Kidney (tissue), 13 donors: ENCODE measurements at regions not wholly inside any gene's neighbourhood (a gene's known extent, or its start where the extent isn't known, plus 50 kb on each side); places are given as distances from the start of the nearest gene placed in this dataset.

Experiments used
- DNase-seq, 5 donors: peaks; one replicate each; pipeline ENCODE4 v3.0.0-alpha.2; 2013 to 2020
- FAIRE-seq: peaks from 2 replicates; lab custom pipeline; 2012; peaks lifted over from hg19 to GRCh38; lab: Jason Lieb, UNC
- H3K27ac ChIP-seq, 2 donors: one replicate each; pipeline ENCODE4 v1.7.0; 2013; ENCODE audit warnings: low read depth in 2 of 2, low read length in 2 of 2, inconsistent platforms in 1 of 2
- H3K27me3 ChIP-seq: one replicate; pipeline ENCODE4 v1.7.1; 2013; ENCODE audit warnings: low read length, inconsistent platforms; ENCODE audit not compliant: control insufficient read depth, insufficient read depth
- H3K36me3 ChIP-seq, 3 donors: one replicate each; pipeline versions ENCODE4 v1.7.0 to v1.7.1; 2013; ENCODE audit warnings: low read length in 3 of 3, control low read depth in 1 of 3, inconsistent platforms in 1 of 3; ENCODE audit not compliant: insufficient read depth in 3 of 3, control insufficient read depth in 2 of 3
- H3K4me1 ChIP-seq, 3 donors: one replicate each; pipeline versions ENCODE4 v1.7.0 to v1.7.1; 2013; ENCODE audit warnings: low read length in 3 of 3, inconsistent platforms in 1 of 3, low read depth in 1 of 3; ENCODE audit not compliant: control insufficient read depth in 2 of 3, insufficient read depth in 2 of 3
- H3K4me3 ChIP-seq, 3 donors: one replicate each; pipeline versions ENCODE4 v1.7.0 to v1.8.1; 2013; ENCODE audit warnings: low read length in 3 of 3, control low read depth in 1 of 3, inconsistent platforms in 1 of 3
- H3K9ac ChIP-seq, 3 donors: one replicate each; pipeline versions ENCODE4 v1.7.0 to v1.7.1; 2013; ENCODE audit warnings: low read length in 3 of 3, control low read depth in 1 of 3, inconsistent platforms in 1 of 3
- H3K9me3 ChIP-seq, 3 donors: one replicate each; pipeline versions ENCODE4 v1.7.0 to v1.7.1; 2013; ENCODE audit warnings: low read length in 3 of 3, control low read depth in 1 of 3, inconsistent platforms in 1 of 3; ENCODE audit not compliant: control insufficient read depth in 2 of 3, insufficient read depth in 1 of 3
- intact Hi-C: fragments of 100-400 bp; cut with DNase I; formaldehyde crosslinking; loops from one replicate; pipeline ENCODE4 v1.11.1; 2022
- TF ChIP-seq, protein P1 (sequence below): IDR thresholded peaks from 3 replicates; pipeline ENCODE4 v1.5.1; 2012; ENCODE audit warnings: mild to moderate bottlenecking, moderate library complexity, borderline replicate concordance; ENCODE audit not compliant: insufficient read depth; ENCODE audit errors: extremely low read depth
- donor health status: control.
- donor health status: control.
- donor health status: control.
- donor health status: control.
- donor health status: control.
- donor health status: DM: yes; HTN: yes; CAD: no.
- donor health status: Normal renal cell carcinoma (clear cell type).

DNA sequence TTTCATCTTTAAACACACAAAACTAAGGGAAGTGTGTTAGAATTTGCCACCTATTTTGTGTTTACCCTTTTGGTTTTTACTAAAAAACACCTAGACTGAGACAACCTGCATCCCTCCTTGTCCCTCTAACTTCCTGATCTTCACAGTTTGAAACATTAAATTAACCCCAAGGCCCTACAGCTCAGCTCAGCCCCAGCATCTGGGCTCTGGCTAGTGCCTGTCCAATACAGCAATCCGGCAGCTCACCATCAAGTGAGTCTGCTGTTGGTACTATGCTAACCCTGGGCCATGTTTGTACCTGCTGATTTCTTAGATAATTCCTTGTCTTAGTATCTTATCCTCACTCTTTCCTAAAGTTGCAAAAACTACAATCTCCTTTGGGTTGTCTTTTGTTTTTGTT lies 162.4 kb downstream of the DSEL start:
- Histone ChIP-seq H3K27me3 (no peaks in the 10 kb centered on the region), H3K36me3 (no peaks in the 10 kb centered on the region), H3K4me3 (no peak overlapping the region), H3K4me1 (no peaks in the 10 kb centered on the region), H3K9ac (no peak overlapping the region), H3K27ac (no peak overlapping the region), H3K9me3 (no peaks in the 10 kb centered on the region)
- DNase-seq (no peak), FAIRE-seq (no peak)
- intact Hi-C loops = no loop called here
- TF ChIP-seq, protein P1, sequence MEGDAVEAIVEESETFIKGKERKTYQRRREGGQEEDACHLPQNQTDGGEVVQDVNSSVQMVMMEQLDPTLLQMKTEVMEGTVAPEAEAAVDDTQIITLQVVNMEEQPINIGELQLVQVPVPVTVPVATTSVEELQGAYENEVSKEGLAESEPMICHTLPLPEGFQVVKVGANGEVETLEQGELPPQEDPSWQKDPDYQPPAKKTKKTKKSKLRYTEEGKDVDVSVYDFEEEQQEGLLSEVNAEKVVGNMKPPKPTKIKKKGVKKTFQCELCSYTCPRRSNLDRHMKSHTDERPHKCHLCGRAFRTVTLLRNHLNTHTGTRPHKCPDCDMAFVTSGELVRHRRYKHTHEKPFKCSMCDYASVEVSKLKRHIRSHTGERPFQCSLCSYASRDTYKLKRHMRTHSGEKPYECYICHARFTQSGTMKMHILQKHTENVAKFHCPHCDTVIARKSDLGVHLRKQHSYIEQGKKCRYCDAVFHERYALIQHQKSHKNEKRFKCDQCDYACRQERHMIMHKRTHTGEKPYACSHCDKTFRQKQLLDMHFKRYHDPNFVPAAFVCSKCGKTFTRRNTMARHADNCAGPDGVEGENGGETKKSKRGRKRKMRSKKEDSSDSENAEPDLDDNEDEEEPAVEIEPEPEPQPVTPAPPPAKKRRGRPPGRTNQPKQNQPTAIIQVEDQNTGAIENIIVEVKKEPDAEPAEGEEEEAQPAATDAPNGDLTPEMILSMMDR = no peak

DNA sequence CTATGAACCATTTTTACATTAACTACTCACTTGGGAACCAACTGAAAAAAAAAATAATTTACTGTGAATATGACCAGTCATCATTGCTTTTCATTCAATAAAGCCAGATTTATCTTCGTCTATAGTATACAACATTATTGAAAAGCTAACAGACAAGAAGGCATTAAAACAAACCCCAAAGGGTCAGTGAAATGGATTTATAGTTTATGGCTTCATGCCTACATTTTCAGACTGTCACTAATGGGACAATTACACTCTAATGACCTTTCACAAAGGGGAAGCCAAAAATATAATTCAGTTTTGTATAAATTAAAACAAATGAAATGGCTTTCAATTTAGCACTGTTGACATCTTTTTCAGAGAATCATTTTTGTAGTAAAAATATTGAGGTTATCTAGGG lies 169.1 kb downstream of the DSEL start:
- intact Hi-C loops = no loop called here
- no peaks in the 10 kb centered on the region for H3K27me3 ChIP-seq
- H3K27ac ChIP-seq = no peak overlapping the region
- no peaks in the 10 kb centered on the region for H3K4me1 ChIP-seq
- no peak overlapping the region for H3K9ac ChIP-seq
- TF ChIP-seq, protein P1 = no peak
- no peaks in the 10 kb centered on the region for H3K36me3 ChIP-seq
- no peak for FAIRE-seq
- H3K9me3 ChIP-seq = no peaks in the 10 kb centered on the region
- H3K4me3 ChIP-seq = no peak overlapping the region
- no peak for DNase-seq

GRCh38 chr18:67342159-67342558 lies 174.4 kb downstream of the DSEL start:
- Histone ChIP-seq H3K9me3 (no peaks in the 10 kb centered on the region), H3K4me1 (no peaks in the 10 kb centered on the region), H3K9ac (no peak overlapping the region), H3K27me3 (no peaks in the 10 kb centered on the region), H3K27ac (no peak overlapping the region), H3K36me3 (no peaks in the 10 kb centered on the region), H3K4me3 (no peak overlapping the region)
- DNase-seq = no peak
- TF ChIP-seq, protein P1 = no peak
- no peak for FAIRE-seq
- intact Hi-C loops = no loop called here

DNA sequence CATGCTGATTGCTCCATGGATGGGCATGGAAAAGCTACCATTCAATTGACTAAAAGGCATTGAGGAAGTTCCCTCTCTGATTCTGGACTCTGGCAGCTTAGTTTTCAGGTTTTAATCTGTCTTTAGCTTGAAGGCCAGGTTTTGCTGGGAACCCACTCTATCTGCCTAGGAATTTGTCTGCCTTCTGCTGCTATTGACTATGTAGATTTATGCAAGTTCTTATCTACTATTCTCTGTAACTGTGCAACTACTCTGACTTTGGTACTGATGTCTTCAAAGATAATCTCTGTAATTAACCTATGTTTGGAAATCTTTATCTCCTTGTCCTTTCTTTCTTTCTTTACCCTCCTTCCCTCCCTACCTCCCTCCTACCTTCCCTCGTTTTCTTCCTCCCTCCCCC lies 178.8 kb downstream of the DSEL start:
- intact Hi-C loops = no loop called here
- no peak for FAIRE-seq
- no peak overlapping the region for H3K9ac ChIP-seq
- no peak overlapping the region for H3K4me3 ChIP-seq
- no peak for DNase-seq
- no peaks in the 10 kb centered on the region for H3K36me3 ChIP-seq
- H3K9me3 ChIP-seq = no peaks in the 10 kb centered on the region
- H3K4me1 ChIP-seq = no peaks in the 10 kb centered on the region
- H3K27me3 ChIP-seq = no peaks in the 10 kb centered on the region
- no peak overlapping the region for H3K27ac ChIP-seq
- TF ChIP-seq, protein P1 = no peak
